WTC11 (cell line): ENCODE measurements at regions not wholly inside any gene's neighbourhood (a gene's known extent, or its start where the extent isn't known, plus 50 kb on each side); places are given as distances from the start of the nearest gene placed in this dataset.

Source experiments
- ATAC-seq: fragments of 200-7000 bp; cut with Tn5 transposase; 2 replicates; pipeline ENCODE4 v1.10.0; 2021; ENCODE audit warnings: mild to moderate bottlenecking, moderate library complexity
- CTCF ChIA-PET: fragments of 300-600 bp; sonication (Branson Sonifier 250); formaldehyde crosslinking; loops from one replicate; lab custom pipeline; 2021; ENCODE audit warnings: antibody characterized with exemption; lab: Charles Lee
- POLR2A ChIA-PET: fragments of 350-600 bp; sonication (Branson Sonifier 250); formaldehyde crosslinking; loops from one replicate; lab custom pipeline; 2021; ENCODE audit warnings: antibody characterized with exemption; lab: Charles Lee
- DNase-seq: peaks from one replicate; pipeline ENCODE4 v3.0.0; 2021; ENCODE audit warnings: low spot score
- H3K27ac Mint-ChIP-seq: 2 replicates; pipeline ENCODE4 v1.8.0; 2021; ENCODE audit warnings: mixed read lengths
- H3K27me3 Mint-ChIP-seq: 2 replicates; pipeline ENCODE4 v1.8.0; 2021; ENCODE audit warnings: low read depth, mild to moderate bottlenecking, moderate library complexity, mixed read lengths
- H3K36me3 Mint-ChIP-seq: 2 replicates; pipeline ENCODE4 v1.8.0; 2021; ENCODE audit warnings: mixed read lengths
- H3K4me1 Mint-ChIP-seq: 2 replicates; pipeline ENCODE4 v1.8.0; 2022; ENCODE audit warnings: mixed read lengths
- H3K4me3 Mint-ChIP-seq: 2 replicates; pipeline ENCODE4 v1.8.0; 2021; ENCODE audit warnings: mild to moderate bottlenecking, moderate library complexity, mixed read lengths
- H3K9me3 Mint-ChIP-seq: 2 replicates; pipeline ENCODE4 v1.8.0; 2021; ENCODE audit warnings: mixed read lengths
- AFF4 ChIP-seq: sonication (generic); formaldehyde crosslinking; IDR thresholded peaks from 2 replicates; pipeline ENCODE4 v1.8.1; 2023; ENCODE audit warnings: mild to moderate bottlenecking, missing genetic modification reagents, borderline replicate concordance
- E2F4 ChIP-seq: sonication (generic); formaldehyde crosslinking; IDR thresholded peaks from 2 replicates; pipeline ENCODE4 v1.8.1; 2022; ENCODE audit warnings: low read depth, mild to moderate bottlenecking, moderate library complexity, missing genetic modification reagents, borderline replicate concordance
- ELF4 ChIP-seq: sonication (generic); formaldehyde crosslinking; IDR thresholded peaks from 2 replicates; pipeline ENCODE4 v1.8.1; 2022; ENCODE audit warnings: low read depth, mild to moderate bottlenecking, moderate library complexity, missing genetic modification reagents
- GRHL2 ChIP-seq: fragments of 250-450 bp; sonication (Bioruptor Pico); IDR thresholded peaks from 2 replicates; pipeline ENCODE4 v1.8.0; 2022; ENCODE audit warnings: mild to moderate bottlenecking, moderate library complexity; ENCODE audit not compliant: insufficient replicate concordance, severe bottlenecking
- IRF2 ChIP-seq: sonication (generic); formaldehyde crosslinking; IDR thresholded peaks from 2 replicates; pipeline ENCODE4 v1.8.0; 2022; ENCODE audit warnings: low read depth, missing genetic modification reagents, borderline replicate concordance
- KAT7 ChIP-seq: sonication (generic); formaldehyde crosslinking; IDR thresholded peaks from 2 replicates; pipeline ENCODE4 v1.8.1; 2023; ENCODE audit warnings: missing genetic modification reagents, mild to moderate bottlenecking, borderline replicate concordance
- MAX ChIP-seq: sonication (generic); formaldehyde crosslinking; IDR thresholded peaks from 2 replicates; pipeline ENCODE4 v1.8.0; 2022; ENCODE audit warnings: mild to moderate bottlenecking, missing genetic modification reagents
- NR3C1 ChIP-seq: sonication (generic); formaldehyde crosslinking; conservative IDR thresholded peaks from 2 replicates; pipeline ENCODE4 v1.8.1; 2023; ENCODE audit warnings: low read depth, mild to moderate bottlenecking, missing genetic modification reagents
- PRRX2 ChIP-seq: fragments of 250-450 bp; sonication (Bioruptor Pico); IDR thresholded peaks from 2 replicates; pipeline ENCODE4 v1.8.0; 2021; ENCODE audit warnings: mild to moderate bottlenecking
- SMAD3 ChIP-seq: sonication (generic); formaldehyde crosslinking; IDR thresholded peaks from 2 replicates; pipeline ENCODE4 v1.8.0; 2022; ENCODE audit warnings: missing genetic modification reagents, mild to moderate bottlenecking, borderline replicate concordance
- SOX15 ChIP-seq: fragments of 250-450 bp; sonication (Bioruptor Pico); IDR thresholded peaks from 2 replicates; pipeline ENCODE4 v1.9.0; 2021; ENCODE audit warnings: mild to moderate bottlenecking
- TEAD4 ChIP-seq: sonication (generic); formaldehyde crosslinking; IDR thresholded peaks from 2 replicates; pipeline ENCODE4 v1.8.0; 2022; ENCODE audit warnings: mild to moderate bottlenecking, missing genetic modification reagents
- ZNF219 ChIP-seq: sonication (generic); formaldehyde crosslinking; IDR thresholded peaks from 2 replicates; pipeline ENCODE4 v1.8.0; 2023; ENCODE audit warnings: missing genetic modification reagents, mild to moderate bottlenecking, borderline replicate concordance
- ZNF416 ChIP-seq: fragments of 250-450 bp; sonication (Bioruptor Pico); IDR thresholded peaks from 2 replicates; pipeline ENCODE4 v1.9.0; 2021; ENCODE audit warnings: mild to moderate bottlenecking, inconsistent platforms
- TF ChIP-seq, protein P1 (sequence below): sonication (generic); formaldehyde crosslinking; IDR thresholded peaks from 2 replicates; pipeline ENCODE4 v1.8.0; 2022; ENCODE audit warnings: mild to moderate bottlenecking, missing genetic modification reagents
- TF ChIP-seq, protein P2 (sequence below): sonication (generic); formaldehyde crosslinking; conservative IDR thresholded peaks from 2 replicates; pipeline ENCODE4 v1.8.1; 2022; ENCODE audit warnings: mild to moderate bottlenecking, missing genetic modification reagents
- TF ChIP-seq, protein P3 (sequence below): sonication (generic); formaldehyde crosslinking; IDR thresholded peaks from 2 replicates; pipeline ENCODE4 v1.8.1; 2022; ENCODE audit warnings: mild to moderate bottlenecking, moderate library complexity, missing genetic modification reagents
- TF ChIP-seq, protein P4 (sequence below): sonication (generic); formaldehyde crosslinking; IDR thresholded peaks from 2 replicates; pipeline ENCODE4 v1.8.1; 2023; ENCODE audit warnings: mild to moderate bottlenecking, missing genetic modification reagents, moderate library complexity
- TF ChIP-seq, protein P5 (sequence below): sonication (generic); formaldehyde crosslinking; IDR thresholded peaks from 2 replicates; pipeline ENCODE4 v1.8.0; 2023; ENCODE audit warnings: missing genetic modification reagents, mild to moderate bottlenecking, borderline replicate concordance

- ATAC-seq, result no peak
- Mint-ChIP-seq H3K4me1 (peaks cover 16% of the 10 kb centered on the region), H3K4me3 (no peak overlapping the region), H3K36me3 (peaks cover 13% of the 10 kb centered on the region), H3K27ac (no peak overlapping the region), H3K9me3 (peaks cover 14% of the 10 kb centered on the region), H3K27me3 (no peaks in the 10 kb centered on the region)
- no peak for TF ChIP-seq SMAD3 (CRISPR knock-in tag)
- no peak for DNase-seq
- POLR2A ChIA-PET, result no interaction called here
- CTCF ChIA-PET, result no interaction called here
These were observed 54.6 kb upstream of the ARHGAP5 start for GRCh38 chr14:32022525-32022924.

DNA sequence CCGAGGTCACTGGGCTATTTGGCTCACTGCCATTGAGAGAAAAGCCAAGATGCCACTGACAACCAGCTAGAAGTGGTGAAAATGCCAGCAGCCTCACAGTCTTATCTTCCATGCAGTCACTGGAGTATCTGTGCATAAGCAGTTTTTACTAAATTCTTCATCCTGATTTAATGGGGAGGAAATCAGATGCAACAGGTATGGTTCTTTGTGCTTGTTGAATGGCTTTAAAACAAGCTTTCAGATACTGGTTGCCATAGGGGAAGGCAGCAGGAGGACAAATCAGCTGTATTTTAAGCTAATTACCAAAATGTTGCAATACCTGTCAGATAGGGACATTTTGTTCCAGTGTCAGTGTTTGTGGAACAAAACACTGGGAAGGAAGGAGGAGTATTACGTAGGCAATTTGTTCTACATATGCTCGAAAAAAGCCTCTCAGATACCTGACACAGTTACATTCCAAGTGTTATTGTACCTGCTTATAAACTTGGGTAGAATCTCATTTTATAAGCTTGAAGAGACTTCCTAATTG is 54.1 kb upstream of the ARHGAP5 start:
- DNase-seq (no peak), ATAC-seq (no peak)
- H3K9me3 Mint-ChIP-seq, result peaks cover 14% of the 10 kb centered on the region
- TF ChIP-seq, protein P1, sequence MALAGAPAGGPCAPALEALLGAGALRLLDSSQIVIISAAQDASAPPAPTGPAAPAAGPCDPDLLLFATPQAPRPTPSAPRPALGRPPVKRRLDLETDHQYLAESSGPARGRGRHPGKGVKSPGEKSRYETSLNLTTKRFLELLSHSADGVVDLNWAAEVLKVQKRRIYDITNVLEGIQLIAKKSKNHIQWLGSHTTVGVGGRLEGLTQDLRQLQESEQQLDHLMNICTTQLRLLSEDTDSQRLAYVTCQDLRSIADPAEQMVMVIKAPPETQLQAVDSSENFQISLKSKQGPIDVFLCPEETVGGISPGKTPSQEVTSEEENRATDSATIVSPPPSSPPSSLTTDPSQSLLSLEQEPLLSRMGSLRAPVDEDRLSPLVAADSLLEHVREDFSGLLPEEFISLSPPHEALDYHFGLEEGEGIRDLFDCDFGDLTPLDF (CRISPR knock-in tag), result no peak
- TF ChIP-seq IRF2 (CRISPR knock-in tag), result no peak
- no peak for TF ChIP-seq PRRX2
- no peak for TF ChIP-seq AFF4
- no peak for TF ChIP-seq SOX15 (CRISPR knock-in tag)
- no peak for TF ChIP-seq GRHL2
- H3K4me3 Mint-ChIP-seq, result no peak overlapping the region
- POLR2A ChIA-PET, result no interaction called here
- peaks cover 16% of the 10 kb centered on the region for H3K4me1 Mint-ChIP-seq
- no peaks in the 10 kb centered on the region for H3K27me3 Mint-ChIP-seq
- peaks cover 13% of the 10 kb centered on the region for H3K36me3 Mint-ChIP-seq
- no peak overlapping the region for H3K27ac Mint-ChIP-seq
- CTCF ChIA-PET, result interaction anchor here (0.7 kb wide), 1 partner anchor 508 kb away, joined by 3 read pairs; no protein-coding TSS in a partner anchor

- no peak overlapping the region for H3K4me3 Mint-ChIP-seq
- H3K36me3 Mint-ChIP-seq, result peaks cover 13% of the 10 kb centered on the region
- no peaks in the 10 kb centered on the region for H3K27me3 Mint-ChIP-seq
- peaks cover 14% of the 10 kb centered on the region for H3K9me3 Mint-ChIP-seq
- POLR2A ChIA-PET, result no interaction called here
- ATAC-seq (no peak), DNase-seq (no peak)
- CTCF ChIA-PET, result interaction anchor here (0.7 kb wide), 1 partner anchor 509 kb away, joined by 3 read pairs; no protein-coding TSS in a partner anchor
- H3K4me1 Mint-ChIP-seq, result peaks cover 13% of the 10 kb centered on the region
- H3K27ac Mint-ChIP-seq, result no peak overlapping the region
- TF ChIP-seq NR3C1 (CRISPR knock-in tag), result no peak
- no peak for TF ChIP-seq ELF4
- no peak for TF ChIP-seq ZNF416 (CRISPR knock-in tag)
- TF ChIP-seq, protein P2, sequence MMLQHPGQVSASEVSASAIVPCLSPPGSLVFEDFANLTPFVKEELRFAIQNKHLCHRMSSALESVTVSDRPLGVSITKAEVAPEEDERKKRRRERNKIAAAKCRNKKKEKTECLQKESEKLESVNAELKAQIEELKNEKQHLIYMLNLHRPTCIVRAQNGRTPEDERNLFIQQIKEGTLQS (CRISPR knock-in tag), result no peak
- TF ChIP-seq MAX (CRISPR knock-in tag), result no peak
- TF ChIP-seq TEAD4, result no peak
- TF ChIP-seq KAT7 (CRISPR knock-in tag), result no peak
- TF ChIP-seq, protein P3, sequence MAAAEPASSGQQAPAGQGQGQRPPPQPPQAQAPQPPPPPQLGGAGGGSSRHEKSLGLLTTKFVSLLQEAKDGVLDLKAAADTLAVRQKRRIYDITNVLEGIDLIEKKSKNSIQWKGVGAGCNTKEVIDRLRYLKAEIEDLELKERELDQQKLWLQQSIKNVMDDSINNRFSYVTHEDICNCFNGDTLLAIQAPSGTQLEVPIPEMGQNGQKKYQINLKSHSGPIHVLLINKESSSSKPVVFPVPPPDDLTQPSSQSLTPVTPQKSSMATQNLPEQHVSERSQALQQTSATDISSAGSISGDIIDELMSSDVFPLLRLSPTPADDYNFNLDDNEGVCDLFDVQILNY, result no peak
- no peak for TF ChIP-seq ZNF219
- TF ChIP-seq E2F4 (CRISPR knock-in tag), result no peak
- TF ChIP-seq, protein P4, sequence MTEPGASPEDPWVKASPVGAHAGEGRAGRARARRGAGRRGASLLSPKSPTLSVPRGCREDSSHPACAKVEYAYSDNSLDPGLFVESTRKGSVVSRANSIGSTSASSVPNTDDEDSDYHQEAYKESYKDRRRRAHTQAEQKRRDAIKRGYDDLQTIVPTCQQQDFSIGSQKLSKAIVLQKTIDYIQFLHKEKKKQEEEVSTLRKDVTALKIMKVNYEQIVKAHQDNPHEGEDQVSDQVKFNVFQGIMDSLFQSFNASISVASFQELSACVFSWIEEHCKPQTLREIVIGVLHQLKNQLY (CRISPR knock-in tag), result no peak
- TF ChIP-seq, protein P5, sequence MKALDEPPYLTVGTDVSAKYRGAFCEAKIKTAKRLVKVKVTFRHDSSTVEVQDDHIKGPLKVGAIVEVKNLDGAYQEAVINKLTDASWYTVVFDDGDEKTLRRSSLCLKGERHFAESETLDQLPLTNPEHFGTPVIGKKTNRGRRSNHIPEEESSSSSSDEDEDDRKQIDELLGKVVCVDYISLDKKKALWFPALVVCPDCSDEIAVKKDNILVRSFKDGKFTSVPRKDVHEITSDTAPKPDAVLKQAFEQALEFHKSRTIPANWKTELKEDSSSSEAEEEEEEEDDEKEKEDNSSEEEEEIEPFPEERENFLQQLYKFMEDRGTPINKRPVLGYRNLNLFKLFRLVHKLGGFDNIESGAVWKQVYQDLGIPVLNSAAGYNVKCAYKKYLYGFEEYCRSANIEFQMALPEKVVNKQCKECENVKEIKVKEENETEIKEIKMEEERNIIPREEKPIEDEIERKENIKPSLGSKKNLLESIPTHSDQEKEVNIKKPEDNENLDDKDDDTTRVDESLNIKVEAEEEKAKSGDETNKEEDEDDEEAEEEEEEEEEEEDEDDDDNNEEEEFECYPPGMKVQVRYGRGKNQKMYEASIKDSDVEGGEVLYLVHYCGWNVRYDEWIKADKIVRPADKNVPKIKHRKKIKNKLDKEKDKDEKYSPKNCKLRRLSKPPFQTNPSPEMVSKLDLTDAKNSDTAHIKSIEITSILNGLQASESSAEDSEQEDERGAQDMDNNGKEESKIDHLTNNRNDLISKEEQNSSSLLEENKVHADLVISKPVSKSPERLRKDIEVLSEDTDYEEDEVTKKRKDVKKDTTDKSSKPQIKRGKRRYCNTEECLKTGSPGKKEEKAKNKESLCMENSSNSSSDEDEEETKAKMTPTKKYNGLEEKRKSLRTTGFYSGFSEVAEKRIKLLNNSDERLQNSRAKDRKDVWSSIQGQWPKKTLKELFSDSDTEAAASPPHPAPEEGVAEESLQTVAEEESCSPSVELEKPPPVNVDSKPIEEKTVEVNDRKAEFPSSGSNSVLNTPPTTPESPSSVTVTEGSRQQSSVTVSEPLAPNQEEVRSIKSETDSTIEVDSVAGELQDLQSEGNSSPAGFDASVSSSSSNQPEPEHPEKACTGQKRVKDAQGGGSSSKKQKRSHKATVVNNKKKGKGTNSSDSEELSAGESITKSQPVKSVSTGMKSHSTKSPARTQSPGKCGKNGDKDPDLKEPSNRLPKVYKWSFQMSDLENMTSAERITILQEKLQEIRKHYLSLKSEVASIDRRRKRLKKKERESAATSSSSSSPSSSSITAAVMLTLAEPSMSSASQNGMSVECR, result no peak
These were observed 53.6 kb upstream of the ARHGAP5 start for GRCh38 chr14:32023540-32023939.
